CD4-positive, alpha-beta T cell treated with Interleukin-10 for 1 hour (primary cell): ENCODE measurements at regions not wholly inside any gene's neighbourhood (a gene's known extent, or its start where the extent isn't known, plus 50 kb on each side); places are given as distances from the start of the nearest gene placed in this dataset.
"Not testable (repeated sequence)": the region's sequence is repeated elsewhere in the genome, so short reads cannot be mapped to it uniquely, and the experiment has no call there.

Experiments
- DNase-seq: peaks from one replicate; pipeline ENCODE4 v3.0.0-alpha.2; 2020

DNA sequence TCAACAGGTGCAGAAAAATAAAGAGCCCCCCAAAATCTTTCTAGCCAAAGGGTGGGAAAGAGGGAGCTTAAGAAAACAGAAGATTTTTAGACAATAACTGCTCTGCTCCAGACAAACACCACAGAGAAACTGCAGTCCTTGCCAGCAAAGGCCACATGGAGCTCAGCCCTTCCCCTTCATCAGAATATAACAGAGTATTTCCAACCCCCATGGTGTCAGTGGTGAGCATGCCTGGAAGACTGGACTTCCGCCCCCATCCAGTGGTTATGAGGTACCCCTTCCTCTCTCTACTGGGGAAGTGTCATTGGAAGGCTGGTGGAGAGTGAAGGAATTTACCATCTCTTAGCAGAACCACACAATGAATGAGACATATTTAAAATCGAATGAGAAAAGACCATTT lies 1007.3 kb upstream of the CELF2 start:
- DNase-seq = no peak

DNA sequence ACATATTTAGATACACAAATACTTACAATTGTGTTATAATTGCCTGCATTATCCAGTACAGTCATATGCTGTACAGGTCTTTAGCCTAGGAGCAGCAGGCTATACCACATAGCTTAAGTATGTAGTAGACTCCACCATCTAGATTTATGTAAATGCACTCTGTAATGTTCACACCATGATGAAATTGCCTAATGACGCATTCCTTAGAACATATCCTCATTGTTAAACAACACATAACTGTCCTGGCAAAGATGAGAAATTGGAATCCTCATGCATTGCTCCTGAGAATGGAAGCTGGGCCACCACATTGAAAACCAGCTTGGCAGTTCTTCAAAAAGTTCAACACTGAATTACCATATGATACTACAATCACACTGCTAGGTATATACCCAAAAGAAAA lies 1002.8 kb upstream of the CELF2 start:
- no peak for DNase-seq

DNA sequence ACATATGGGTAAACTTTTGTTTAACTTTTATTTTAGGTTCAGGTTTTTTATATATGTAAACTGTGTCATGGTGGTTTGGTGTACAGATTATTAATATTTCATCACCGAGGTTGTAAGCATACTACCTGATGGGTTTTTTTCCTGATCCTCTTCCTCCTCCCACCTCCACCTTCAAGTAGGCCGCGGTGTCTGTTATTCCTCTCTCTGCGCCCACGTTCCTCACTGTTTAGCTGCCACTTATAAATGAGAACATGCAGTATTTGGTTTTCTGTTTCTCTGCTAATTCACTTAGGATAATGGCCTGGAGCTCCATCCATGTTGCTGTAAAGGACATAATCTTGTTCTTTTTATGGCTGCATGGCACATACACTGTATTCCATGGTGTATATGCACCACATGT lies 1000.0 kb upstream of the CELF2 start:
- DNase-seq = no peak

DNA sequence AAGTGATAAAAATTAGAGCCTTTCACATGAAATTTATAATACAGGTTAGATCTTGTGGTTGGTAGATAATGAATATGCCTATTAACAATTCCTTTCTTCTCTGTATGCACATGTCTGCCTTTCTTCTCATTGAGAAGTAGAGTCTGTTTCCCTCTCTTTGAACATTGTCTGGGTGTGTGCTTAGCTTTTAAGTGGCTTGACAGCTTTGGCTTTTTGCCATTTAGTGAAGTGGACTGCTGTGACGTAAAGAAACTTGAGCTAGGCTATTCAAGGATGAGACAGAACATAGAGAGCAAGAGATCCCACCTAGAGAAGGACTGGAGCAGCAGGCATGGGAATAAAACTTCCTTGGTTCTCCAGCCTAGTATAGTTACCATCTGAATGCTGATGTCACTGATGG lies 996.7 kb upstream of the CELF2 start:
- DNase-seq = no peak

DNA sequence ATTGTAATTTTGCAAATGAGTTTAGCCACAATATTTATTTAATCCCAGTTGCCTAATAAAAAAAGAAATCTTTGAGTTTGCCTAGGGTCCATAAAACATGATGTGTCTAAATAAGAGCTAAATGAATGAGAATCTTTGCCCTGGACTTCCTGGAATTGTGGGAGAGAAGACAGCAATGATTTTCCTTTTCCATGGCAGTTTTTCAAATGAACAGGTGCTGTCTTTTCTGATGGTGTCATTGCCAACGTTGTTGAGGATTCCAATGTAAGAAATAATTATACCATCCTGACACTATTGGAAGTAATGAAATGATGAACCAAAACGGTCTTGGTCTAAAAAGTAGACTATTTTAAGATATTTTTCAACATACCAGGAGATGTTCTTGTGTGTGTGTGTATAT lies 984.7 kb upstream of the CELF2 start:
- DNase-seq = no peak

DNA sequence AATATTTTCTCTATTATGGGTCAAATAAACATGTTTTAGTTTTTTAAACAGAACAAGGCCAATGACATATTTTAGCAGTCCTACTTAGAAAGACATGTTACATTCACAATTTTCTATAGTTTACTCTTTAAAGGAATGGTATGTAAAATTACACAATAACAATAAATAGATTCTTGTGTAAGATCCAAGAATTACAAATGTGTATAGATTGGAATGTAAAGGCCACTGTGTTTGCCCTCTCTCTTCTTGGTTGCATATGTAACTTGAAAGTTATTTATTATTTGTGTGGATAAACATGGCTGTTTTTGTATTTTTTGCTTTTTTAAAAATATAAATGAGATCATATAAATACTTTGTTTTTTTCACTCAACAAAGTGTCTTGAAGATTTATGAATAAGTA lies 979.3 kb upstream of the CELF2 start:
- no peak for DNase-seq

DNA sequence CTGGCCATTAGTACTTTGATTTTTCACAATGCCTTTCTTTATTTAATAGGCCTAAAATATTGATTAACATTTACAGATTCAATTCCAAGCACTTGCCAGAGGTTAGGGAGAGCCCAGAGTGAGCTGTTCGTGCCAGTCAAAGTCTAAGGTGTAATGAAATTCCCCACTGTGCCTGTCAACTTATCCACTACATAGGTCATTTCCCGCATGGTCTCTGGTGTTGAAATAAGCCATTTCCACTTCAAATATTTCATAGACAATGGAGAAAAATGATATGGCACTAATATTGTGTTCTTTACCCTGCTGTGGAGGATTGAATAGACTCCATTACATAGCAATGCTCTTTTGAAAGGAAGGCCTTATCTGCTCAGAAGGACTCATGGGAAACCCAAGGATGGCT lies 978.1 kb upstream of the CELF2 start:
- no peak for DNase-seq

DNA sequence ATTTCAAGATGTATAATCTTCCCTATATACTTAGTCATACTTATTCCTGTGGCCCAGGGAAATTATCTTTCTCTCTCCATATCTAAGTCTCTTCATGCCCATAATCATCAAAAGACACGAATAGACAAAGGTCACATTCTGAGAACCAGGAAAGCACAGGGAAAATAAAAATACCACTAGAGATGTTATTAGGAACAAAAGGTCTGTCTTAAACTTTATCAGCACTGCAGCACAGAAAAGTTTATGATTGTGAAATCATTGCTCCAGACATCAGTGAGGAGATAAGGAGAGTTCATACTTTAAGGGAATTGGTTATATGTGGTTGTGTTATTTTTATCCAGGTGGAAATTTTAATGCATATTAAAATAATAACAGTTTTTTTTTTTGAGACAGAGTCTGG lies 974.6 kb upstream of the CELF2 start:
- DNase-seq = no peak

DNA sequence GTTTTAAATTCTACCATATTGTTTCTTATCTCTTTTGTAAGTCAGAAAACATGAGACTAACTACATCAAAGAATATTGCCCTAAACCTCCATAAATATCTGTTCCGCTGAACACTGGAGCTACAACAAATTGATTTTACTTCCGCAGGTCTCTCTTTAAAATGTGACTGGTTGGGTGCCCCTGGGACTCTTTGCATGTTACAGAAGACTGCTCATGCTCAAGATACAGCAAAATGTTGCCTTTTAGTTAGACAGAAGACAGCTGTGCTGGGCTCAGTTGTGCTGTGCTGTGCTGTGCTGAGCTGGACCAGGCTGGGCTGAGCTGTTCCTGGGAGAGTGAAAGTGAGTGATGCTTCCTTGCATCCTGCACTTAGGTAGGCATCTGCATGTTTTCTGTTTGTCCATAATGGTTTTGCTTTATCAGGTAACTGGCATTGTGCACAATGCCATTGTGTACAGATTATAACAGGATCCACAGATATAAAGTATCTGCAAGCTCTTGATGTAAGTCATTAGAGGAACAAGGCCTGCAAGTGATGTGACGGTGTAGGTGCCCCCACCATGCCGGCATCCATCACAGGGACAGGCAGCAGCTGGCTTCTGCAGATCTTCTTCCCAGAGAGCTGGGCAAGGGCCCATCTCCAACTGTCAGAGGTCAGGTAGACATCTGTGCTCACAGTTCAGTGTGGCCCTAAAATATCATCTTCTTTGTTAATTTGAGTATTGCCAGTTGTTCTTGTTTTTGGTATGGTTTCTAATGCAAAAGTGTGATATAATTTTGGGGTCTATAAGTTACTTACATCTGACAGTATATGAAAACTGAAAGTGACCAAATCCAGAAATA lies 972.5 kb upstream of the CELF2 start:
- DNase-seq = no peak

DNA sequence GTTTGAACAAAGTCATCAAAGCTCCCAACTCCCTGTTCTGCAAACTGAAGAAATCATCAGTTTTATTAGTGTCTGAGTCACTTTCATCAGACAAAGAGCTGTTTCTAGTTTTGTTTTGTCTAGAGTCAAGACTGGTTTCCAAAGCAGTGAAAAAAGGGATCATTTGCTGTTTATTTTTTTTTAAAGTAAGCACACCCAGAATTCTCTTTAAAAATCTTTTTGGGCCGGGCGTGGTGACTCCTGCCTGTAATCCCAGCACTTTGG lies 972.0 kb upstream of the CELF2 start:
- DNase-seq = no peak

DNA sequence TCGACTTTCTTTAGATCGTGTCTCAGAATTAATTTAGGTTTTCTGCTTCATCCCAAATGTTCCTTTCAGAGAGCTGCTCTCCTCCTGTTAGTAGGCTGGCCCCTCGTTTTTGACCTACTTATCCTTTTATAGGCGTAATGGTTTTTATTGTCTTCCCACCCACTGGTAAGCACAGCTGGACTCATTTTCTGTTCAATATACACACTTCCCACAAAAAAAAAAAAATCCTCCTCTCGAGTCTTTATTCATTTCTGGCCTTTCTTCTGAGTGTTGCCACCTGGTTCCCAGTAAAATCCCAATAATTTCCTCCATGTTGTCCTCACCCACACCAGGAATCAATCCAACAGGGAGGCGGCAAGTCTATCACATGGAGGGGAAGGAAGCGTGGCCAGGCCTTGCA lies 970.2 kb upstream of the CELF2 start:
- DNase-seq = no peak

DNA sequence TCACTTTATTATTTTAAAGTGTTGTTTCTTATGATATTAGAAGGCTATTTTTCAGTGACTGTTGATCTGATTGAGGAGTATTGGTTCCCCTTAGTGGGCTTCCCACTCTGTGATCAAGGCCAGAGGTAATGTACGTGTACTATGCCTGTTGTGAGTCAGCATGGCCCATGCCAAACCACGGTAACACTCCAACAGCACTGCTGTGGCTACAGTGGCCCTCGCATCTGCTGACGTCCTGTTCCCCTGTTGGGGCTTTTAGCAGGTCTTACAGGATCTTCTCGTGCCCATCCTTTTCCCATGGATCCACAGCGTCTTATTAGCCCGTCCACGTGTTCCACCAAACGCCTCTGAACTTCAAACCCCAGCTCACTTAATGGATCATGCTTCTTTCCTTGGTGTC lies 964.6 kb upstream of the CELF2 start:
- no peak for DNase-seq

DNA sequence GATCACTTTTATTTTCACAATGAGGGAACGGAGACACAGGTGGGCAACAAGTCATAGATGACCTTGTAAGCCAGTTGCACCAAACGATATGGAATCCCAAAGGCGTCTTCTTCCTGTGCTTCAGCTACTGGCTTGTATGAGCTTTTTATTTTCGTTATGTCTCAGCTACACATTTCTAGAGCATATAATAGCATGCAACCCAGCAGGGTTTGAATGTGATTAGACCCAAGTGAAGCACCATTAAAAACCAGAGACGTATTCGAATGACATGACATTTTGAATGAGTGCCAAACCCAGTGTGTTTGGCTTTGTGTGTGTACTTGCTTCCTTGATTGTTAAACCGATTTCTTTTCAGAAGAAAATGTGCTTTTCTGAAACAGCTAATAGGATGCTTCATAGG lies 963.2 kb upstream of the CELF2 start:
- DNase-seq = no peak

DNA sequence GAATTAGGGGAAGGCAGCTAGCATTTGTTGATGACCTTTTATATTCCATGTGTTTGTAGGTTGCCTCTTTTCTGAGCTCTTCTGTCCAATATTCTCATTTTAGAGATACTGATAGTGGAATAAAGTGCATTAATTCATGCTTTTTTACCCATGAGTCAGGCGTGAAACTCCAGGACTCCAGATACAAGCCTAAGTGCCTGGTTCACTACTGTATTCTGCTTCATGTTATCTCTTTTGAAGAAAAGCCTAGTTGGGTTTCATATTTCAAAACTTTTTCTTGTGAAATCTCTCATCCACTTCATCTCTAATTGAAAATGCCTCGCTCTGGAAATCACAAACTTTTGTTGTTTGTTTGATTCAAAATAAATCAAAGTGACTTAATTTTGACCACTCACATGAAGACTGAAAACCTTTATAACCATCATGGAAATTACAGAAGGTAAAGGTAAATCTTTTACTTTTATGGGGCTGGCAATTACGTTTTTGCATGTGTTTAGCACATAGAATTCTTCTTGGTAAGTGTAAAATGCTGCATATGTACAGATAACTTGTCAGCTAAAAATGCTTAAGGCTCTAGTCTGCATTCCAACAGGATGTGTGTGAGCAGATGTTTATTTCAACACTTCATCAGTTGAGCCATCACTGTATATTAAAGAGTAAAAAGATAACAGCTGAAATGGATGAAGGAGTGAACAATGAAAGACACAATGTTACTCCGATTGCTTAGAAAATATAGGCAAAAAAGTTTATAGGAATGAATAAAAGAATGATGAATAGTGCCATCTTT lies 961.8 kb upstream of the CELF2 start:
- no peak for DNase-seq

DNA sequence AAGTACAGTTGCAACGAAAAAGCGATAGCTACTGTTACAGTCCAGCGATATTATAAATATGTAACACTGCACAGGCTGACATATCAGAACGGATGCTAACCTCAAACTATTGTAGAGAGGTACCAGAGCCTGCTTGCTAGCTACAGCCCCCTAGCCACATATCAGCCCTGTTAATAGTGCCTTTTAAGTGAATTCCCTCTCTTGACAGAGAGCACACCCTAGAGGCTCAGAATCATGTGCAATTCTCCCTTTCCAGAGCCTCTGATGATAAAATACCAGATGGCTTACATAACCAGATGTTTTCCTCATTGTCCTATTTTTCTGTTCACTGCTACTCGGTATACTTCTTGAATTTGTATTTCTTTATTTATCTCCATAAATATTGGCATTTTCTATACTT lies 960.7 kb upstream of the CELF2 start:
- DNase-seq = no peak

DNA sequence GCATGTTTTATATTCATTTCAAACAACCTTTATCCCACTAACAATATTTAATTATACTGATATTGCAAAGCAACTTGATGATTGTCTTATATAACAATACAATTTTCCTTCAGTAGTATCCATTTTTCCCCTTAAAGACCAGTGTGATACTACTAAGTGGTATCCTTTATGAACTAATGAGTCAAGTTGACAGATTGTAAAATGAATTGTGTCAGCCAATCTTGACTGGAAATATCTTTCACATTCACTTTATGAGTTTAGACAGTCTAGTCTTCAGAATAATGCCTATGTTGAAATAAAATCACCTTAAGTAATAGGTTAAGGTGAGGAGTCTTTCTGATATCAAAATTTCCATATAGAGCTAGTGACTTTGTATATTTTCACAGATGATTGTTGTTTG lies 950.0 kb upstream of the CELF2 start:
- no peak for DNase-seq

DNA sequence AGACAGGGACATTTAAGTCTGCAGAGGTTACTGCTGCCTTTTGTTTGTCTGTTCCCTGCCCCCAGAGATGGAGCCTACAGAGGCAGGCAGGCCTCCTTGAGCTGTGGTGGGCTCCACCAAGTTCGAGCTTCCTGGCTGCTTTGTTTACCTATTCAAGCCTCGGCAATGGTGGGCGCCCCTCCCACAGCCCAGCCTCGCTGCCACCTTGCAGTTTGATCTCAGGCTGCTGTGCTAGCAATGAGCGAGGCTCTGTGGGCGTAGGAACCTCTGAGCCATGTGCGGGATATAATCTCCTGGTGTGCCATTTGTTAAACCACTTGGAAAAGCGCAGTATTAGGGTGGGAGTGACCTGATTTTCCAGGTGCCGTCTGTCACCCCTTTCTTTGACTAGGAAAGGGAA lies 942.8 kb upstream of the CELF2 start:
- DNase-seq = not testable (repeated sequence)

DNA sequence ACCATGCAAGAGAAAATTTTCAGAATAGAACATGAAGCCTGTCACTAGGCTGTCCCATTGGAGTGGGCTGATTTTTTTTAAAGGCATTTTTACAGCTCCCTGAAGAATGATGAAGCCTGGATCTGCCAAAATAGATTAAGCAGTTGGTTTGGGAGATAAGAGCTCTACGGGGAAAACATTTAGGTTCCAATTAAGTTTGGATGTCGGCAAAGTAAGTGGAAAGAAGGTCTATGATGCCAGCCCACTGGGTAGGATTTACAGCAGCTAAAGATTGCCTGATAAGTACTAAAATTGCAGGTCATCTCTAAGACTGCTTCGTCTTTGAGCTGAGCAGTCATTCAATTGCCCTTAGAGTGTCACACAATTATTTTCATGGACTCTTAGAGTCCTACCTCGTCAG lies 939.2 kb upstream of the CELF2 start:
- DNase-seq = no peak

DNA sequence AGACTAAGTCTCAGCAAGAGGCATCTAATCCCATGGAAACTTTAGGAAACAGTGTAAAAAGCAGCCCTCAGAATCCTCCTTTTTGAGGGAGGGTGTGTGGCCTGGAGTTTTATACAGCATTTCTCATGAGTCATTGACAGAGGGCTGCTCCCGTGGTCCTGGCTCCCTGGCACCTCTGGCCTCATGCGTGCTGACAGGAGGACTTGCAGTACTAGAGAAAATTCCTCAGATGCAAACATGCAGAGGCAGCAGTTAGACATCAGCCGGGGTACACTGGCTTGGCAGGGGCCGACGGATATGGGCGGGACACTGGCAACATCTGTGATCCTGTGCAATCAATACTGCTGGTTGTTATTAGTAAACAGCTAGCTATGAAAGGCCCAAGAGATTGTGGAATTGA lies 925.1 kb upstream of the CELF2 start:
- DNase-seq = no peak

DNA sequence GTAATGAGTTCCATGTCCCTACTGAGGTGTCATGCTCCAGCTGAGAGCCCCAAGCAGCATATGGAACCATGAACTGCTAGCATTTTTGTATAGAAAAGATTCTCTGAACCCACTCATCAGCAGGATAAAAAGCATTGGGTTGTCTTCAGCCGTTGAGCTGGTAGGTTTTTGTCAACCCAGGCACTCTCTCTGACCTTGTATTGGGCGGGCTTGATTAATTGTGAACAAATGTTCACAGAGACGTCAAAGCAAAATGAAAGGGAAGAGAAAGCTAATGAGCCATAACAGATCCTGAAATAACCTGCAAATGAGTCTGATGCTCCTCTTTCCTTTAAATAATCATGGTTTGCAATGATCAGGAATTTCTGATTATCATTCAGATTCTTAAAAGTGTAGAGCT lies 924.7 kb upstream of the CELF2 start:
- no peak for DNase-seq

DNA sequence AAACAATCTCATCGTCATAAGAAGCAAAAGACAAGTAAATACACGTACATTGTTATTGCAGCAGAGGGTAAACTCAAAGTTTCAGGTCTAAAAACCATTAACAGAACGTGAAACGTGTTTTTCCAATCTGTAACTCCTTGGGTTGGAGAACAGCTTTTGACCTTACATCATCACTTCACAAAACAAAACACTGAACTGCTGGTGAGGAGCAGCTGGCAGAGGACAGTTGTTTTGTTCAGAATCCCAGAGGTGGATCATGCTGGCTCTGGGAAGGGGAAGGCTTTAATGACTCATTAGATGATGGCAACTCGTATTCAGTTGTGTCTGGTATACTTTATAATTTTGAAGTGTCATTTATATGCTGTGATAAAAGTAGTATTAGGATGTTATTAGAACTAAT lies 923.0 kb upstream of the CELF2 start:
- DNase-seq = no peak

DNA sequence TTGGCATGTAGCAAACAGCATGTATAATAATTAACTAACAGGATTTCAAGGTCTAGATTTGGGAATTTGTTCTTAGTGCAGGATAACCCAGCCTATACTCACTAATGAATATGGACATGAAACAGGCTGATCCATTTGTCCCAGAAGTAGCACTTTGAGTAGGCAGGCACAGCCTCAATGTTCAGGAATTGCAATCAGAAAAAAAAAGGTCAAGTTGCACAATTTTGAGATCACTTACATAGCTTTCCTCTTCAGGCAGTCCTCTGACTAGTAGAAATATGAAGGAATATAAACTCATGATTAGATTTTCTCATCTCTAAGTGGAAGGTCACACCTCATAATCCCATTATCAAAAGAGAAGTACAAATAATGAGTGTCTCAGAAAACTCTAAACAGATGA lies 921.4 kb upstream of the CELF2 start:
- DNase-seq = no peak

DNA sequence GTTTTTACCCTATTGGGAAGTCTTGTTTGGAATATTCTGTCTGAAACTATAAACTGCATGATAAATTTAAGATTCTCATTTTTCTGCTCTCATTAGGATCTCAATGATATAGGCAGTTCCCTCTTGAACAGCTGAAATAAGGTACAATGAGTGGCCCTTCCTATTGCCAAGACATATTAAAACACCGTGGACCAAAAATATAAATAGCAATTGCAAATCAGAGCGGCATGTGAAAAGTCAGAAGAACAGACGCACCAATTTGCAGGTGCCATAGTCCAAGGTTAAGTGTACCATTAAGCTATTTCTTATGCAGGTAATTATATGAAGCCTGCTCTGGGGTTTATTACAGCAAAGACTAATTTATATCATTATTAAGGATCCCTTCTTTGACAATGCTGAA lies 920.8 kb upstream of the CELF2 start:
- DNase-seq = no peak

DNA sequence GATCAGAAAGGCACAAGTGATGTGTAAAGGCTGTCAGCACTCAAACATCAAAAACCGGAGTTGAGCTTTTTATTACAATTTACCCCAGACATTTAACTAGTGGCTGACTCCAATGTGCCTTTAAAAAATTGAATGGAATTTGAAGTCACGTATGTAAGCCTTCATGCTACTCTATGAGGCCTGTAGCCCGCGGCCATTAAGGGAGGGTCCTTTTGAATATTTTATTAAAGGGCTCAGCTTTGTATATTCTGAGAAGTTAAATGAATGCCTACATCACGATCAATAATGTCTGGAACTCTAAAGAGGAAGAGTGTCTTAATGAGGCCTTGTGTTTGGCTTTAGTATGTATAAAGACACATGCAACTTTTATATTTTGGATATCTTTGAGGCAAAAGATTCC lies 916.6 kb upstream of the CELF2 start:
- DNase-seq = no peak
